H1 (cell line): ENCODE measurements at regions not wholly inside any gene's neighbourhood (a gene's known extent, or its start where the extent isn't known, plus 50 kb on each side); places are given as distances from the start of the nearest gene placed in this dataset.

ENCODE experiments used
- CTCF ChIA-PET: fragments of 300-600 bp; sonication (Branson Sonifier 250); formaldehyde crosslinking; loops from one replicate; lab custom pipeline; 2021; ENCODE audit not compliant: partially characterized antibody; lab: Charles Lee
- POLR2A ChIA-PET: fragments of 300-600 bp; sonication (Branson Sonifier 250); formaldehyde crosslinking; loops from one replicate; lab custom pipeline; 2021; ENCODE audit warnings: inconsistent platforms; ENCODE audit not compliant: partially characterized antibody; lab: Charles Lee
- DNase-seq, 2 experiments: peaks; one replicate each; pipeline versions ENCODE4 v3.0.0 to v3.0.0-alpha.2; 2010 to 2022; ENCODE audit warnings: low spot score in 2 of 2, low read depth in 1 of 2, mixed read lengths in 1 of 2
- FAIRE-seq: peaks from 2 replicates; lab custom pipeline; 2011; peaks lifted over from hg19 to GRCh38; lab: Jason Lieb, UNC
- H2AFZ ChIP-seq: 2 replicates; pipeline ENCODE4 v1.8.1; 2012; ENCODE audit warnings: low read length, inconsistent platforms
- H2AK5ac ChIP-seq: 2 replicates; pipeline ENCODE4 v1.6.1; 2013; ENCODE audit warnings: low read depth, low read length
- H2BK120ac ChIP-seq: replicated peaks from 2 replicates; pipeline ENCODE3; 2013; ENCODE audit warnings: low read depth, low read length, inconsistent platforms
- H2BK12ac ChIP-seq: 2 replicates; pipeline ENCODE4 v1.6.1; 2013; ENCODE audit warnings: low read depth, low read length
- H2BK15ac ChIP-seq: 2 replicates; pipeline ENCODE4 v1.6.1; 2013; ENCODE audit warnings: low read length
- H2BK20ac ChIP-seq: 2 replicates; pipeline ENCODE4 v1.6.1; 2013; ENCODE audit warnings: low read length
- H2BK5ac ChIP-seq: 2 replicates; pipeline ENCODE4 v1.6.1; 2013; ENCODE audit warnings: low read depth, low read length
- H3K14ac ChIP-seq: 2 replicates; pipeline ENCODE4 v1.6.1; 2013; ENCODE audit warnings: inconsistent platforms; ENCODE audit not compliant: insufficient read length
- H3K18ac ChIP-seq: 2 replicates; pipeline ENCODE4 v1.6.1; 2013; ENCODE audit warnings: low read length; ENCODE audit errors: extremely low read depth
- H3K23ac ChIP-seq: 2 replicates; pipeline ENCODE4 v1.6.1; 2013; ENCODE audit warnings: inconsistent platforms; ENCODE audit not compliant: insufficient read length
- H3K23me2 ChIP-seq: 2 replicates; pipeline ENCODE4 v1.6.1; 2013; ENCODE audit warnings: low read depth, low read length
- H3K27ac ChIP-seq: 2 replicates; pipeline ENCODE4 v1.6.1; 2011; ENCODE audit warnings: low read depth, low read length, inconsistent platforms
- H3K27me3 ChIP-seq, 4 experiments: replicated peaks in 1 of 4; 1 replicate in 1 of 4; 2 replicates in 3 of 4; pipeline versions ENCODE4 v1.6.1 to v1.8.1; 2011 to 2013; ENCODE audit warnings: low read length in 3 of 4, mild to moderate bottlenecking in 3 of 4, inconsistent platforms in 2 of 4, mixed read lengths in 2 of 4, moderate library complexity in 1 of 4; ENCODE audit not compliant: control insufficient read depth in 3 of 4, insufficient read depth in 3 of 4; ENCODE audit errors: extremely low read depth in 1 of 4
- H3K36me3 ChIP-seq, 4 experiments: 2 replicates each; pipeline versions ENCODE4 v1.6.1 to v1.8.1; 2011 to 2013; ENCODE audit warnings: mild to moderate bottlenecking in 4 of 4, low read length in 3 of 4, moderate library complexity in 2 of 4, control low read depth in 1 of 4, inconsistent platforms in 1 of 4; ENCODE audit not compliant: insufficient read depth in 4 of 4, control insufficient read depth in 2 of 4
- H3K4ac ChIP-seq: replicated peaks from 2 replicates; pipeline ENCODE3; 2013; ENCODE audit warnings: low read length, low read depth, mixed read lengths, inconsistent platforms; ENCODE audit not compliant: insufficient read length
- H3K4me1 ChIP-seq, 4 experiments: replicated peaks in 1 of 4; 1 replicate in 1 of 4; 2 replicates in 3 of 4; pipeline versions ENCODE4 v1.6.1 to v1.8.1; 2011 to 2013; ENCODE audit warnings: low read length in 3 of 4, inconsistent platforms in 2 of 4, mixed read lengths in 1 of 4; ENCODE audit not compliant: insufficient read depth in 4 of 4, control insufficient read depth in 3 of 4
- H3K4me2 ChIP-seq, 2 experiments: 2 replicates each; pipeline versions ENCODE4 v1.6.1 to v1.8.1; 2011 to 2013; ENCODE audit warnings: low read depth in 2 of 2, low read length in 2 of 2, control low read depth in 1 of 2, inconsistent platforms in 1 of 2, mild to moderate bottlenecking in 1 of 2; ENCODE audit not compliant: insufficient read depth in 1 of 2
- H3K4me3 ChIP-seq, 4 experiments: fragments of 200-600, 300-600 bp in 1 of 4; sonication (generic), shearing (Covaris generic), sonication (Bioruptor Twin) in 1 of 4; 2 replicates each; pipeline versions ENCODE4 v1.5.1 to v1.8.1; 2011 to 2016; ENCODE audit warnings: low read length in 4 of 4, low read depth in 3 of 4, control low read depth in 2 of 4, inconsistent platforms in 2 of 4, mild to moderate bottlenecking in 2 of 4, mixed read lengths in 1 of 4, moderate library complexity in 1 of 4; ENCODE audit not compliant: insufficient read depth in 2 of 4; ENCODE audit errors: extremely low read depth in 1 of 4
- H3K56ac ChIP-seq: replicated peaks from 2 replicates; pipeline ENCODE3; 2013; ENCODE audit warnings: low read depth, mild to moderate bottlenecking, mixed read lengths, low read length, inconsistent platforms; ENCODE audit not compliant: insufficient read length
- H3K79me1 ChIP-seq: 2 replicates; pipeline ENCODE4 v1.6.1; 2013; ENCODE audit warnings: low read depth, low read length, control low read depth
- H3K79me2 ChIP-seq, 2 experiments: 2 replicates each; pipeline versions ENCODE4 v1.6.1 to v1.8.1; 2012 to 2013; ENCODE audit warnings: low read length in 2 of 2, mild to moderate bottlenecking in 2 of 2, inconsistent platforms in 1 of 2; ENCODE audit not compliant: insufficient read depth in 2 of 2, control insufficient read depth in 1 of 2
- H3K9ac ChIP-seq, 4 experiments: replicated peaks in 1 of 4; 1 replicate in 1 of 4; 2 replicates in 3 of 4; pipeline versions ENCODE4 v1.6.1 to v1.8.1; 2011 to 2013; ENCODE audit warnings: low read depth in 3 of 4, low read length in 3 of 4, control low read depth in 2 of 4, mild to moderate bottlenecking in 2 of 4, moderate library complexity in 2 of 4, inconsistent platforms in 1 of 4; ENCODE audit errors: extremely low read depth in 1 of 4
- H3K9me3 ChIP-seq, 2 experiments: 2 replicates each; pipeline versions ENCODE4 v1.6.1 to v1.8.1; 2012 to 2013; ENCODE audit warnings: mild to moderate bottlenecking in 2 of 2, moderate library complexity in 2 of 2, control low read depth in 1 of 2, inconsistent platforms in 1 of 2, low read depth in 1 of 2, low read length in 1 of 2, mixed read lengths in 1 of 2; ENCODE audit not compliant: insufficient read depth in 2 of 2
- H4K20me1 ChIP-seq, 2 experiments: replicated peaks in 1 of 2; 2 replicates each; pipeline versions ENCODE3 to v1.8.1; 2011 to 2013; ENCODE audit warnings: inconsistent platforms in 2 of 2, low read length in 2 of 2, mild to moderate bottlenecking in 1 of 2; ENCODE audit not compliant: insufficient read depth in 2 of 2, control insufficient read depth in 1 of 2
- H4K5ac ChIP-seq: 2 replicates; pipeline ENCODE4 v1.6.1; 2013; ENCODE audit warnings: low read length, low read depth, mixed read lengths, inconsistent platforms; ENCODE audit not compliant: insufficient read length
- H4K8ac ChIP-seq: 2 replicates; pipeline ENCODE4 v1.8.0; 2013; ENCODE audit warnings: mild to moderate bottlenecking, moderate library complexity, low read length, inconsistent platforms; ENCODE audit not compliant: insufficient read depth; ENCODE audit errors: extremely low read depth
- H4K91ac ChIP-seq: replicated peaks from 2 replicates; pipeline ENCODE3; 2013; ENCODE audit warnings: low read length, mixed read lengths, inconsistent platforms; ENCODE audit not compliant: insufficient read length
- ATF3 ChIP-seq: IDR thresholded peaks from 2 replicates; pipeline ENCODE4 v1.6.1; 2011; ENCODE audit warnings: low read depth, mild to moderate bottlenecking, low read length; ENCODE audit not compliant: insufficient read depth
- BACH1 ChIP-seq: IDR thresholded peaks from 2 replicates; pipeline ENCODE4 v1.6.1; 2012; ENCODE audit warnings: low read length, improper control_type of control experiment
- CBX8 ChIP-seq: fragments of 300-800, 300-1000 bp; sonication (generic); IDR thresholded peaks from 2 replicates; pipeline ENCODE4 v1.7.1; 2016; ENCODE audit warnings: low read depth, low read length, borderline replicate concordance
- CREB1 ChIP-seq: IDR thresholded peaks from 2 replicates; pipeline ENCODE4 v1.6.1; 2012; ENCODE audit warnings: inconsistent platforms
- E2F6 ChIP-seq: IDR thresholded peaks from 2 replicates; pipeline ENCODE4 v1.6.1; 2012; ENCODE audit warnings: inconsistent platforms
- EGR1 ChIP-seq: IDR thresholded peaks from 2 replicates; pipeline ENCODE4 v1.6.1; 2011; ENCODE audit warnings: low read depth, low read length, borderline replicate concordance
- FOSL1 ChIP-seq: IDR thresholded peaks from 2 replicates; pipeline ENCODE4 v1.6.1; 2011; ENCODE audit warnings: mild to moderate bottlenecking, low read depth, low read length, moderate library complexity; ENCODE audit not compliant: insufficient read depth
- HDAC6 ChIP-seq: IDR thresholded peaks from one replicate; pipeline ENCODE4 v1.7.1; 2012; ENCODE audit warnings: low read depth, mild to moderate bottlenecking, inconsistent platforms, low read length, moderate library complexity
- JUN ChIP-seq: IDR thresholded peaks from 2 replicates; pipeline ENCODE4 v1.6.1; 2011; ENCODE audit warnings: low read depth, mild to moderate bottlenecking, improper control_type of control experiment, low read length
- KDM5A ChIP-seq: fragments of 200-600 bp; IDR thresholded peaks from 2 replicates; pipeline ENCODE4 v1.7.1; 2012; ENCODE audit warnings: mild to moderate bottlenecking, low read length, inconsistent platforms, mixed read lengths
- NANOG ChIP-seq: IDR thresholded peaks from 2 replicates; pipeline ENCODE4 v1.6.1; 2011; ENCODE audit warnings: low read length, low read depth, mild to moderate bottlenecking, inconsistent platforms; ENCODE audit not compliant: insufficient read depth, poor library complexity, severe bottlenecking
- POU5F1 ChIP-seq: IDR thresholded peaks from 2 replicates; pipeline ENCODE4 v1.6.1; 2011; ENCODE audit warnings: low read depth, mild to moderate bottlenecking, low read length, moderate library complexity
- RFX5 ChIP-seq: IDR thresholded peaks from 2 replicates; pipeline ENCODE4 v1.6.1; 2011; ENCODE audit warnings: low read depth, low read length, improper control_type of control experiment, borderline replicate concordance
- SIN3A ChIP-seq, 2 experiments: IDR thresholded peaks in 1 of 2; conservative IDR thresholded peaks in 1 of 2; 2 replicates each; pipeline ENCODE4 v1.6.1; 2011 to 2012; ENCODE audit warnings: low read length in 2 of 2, improper control_type of control experiment in 1 of 2, low read depth in 1 of 2, mild to moderate bottlenecking in 1 of 2
- SRF ChIP-seq: IDR thresholded peaks from 2 replicates; pipeline ENCODE4 v1.6.1; 2011; ENCODE audit warnings: mild to moderate bottlenecking, low read depth, low read length, moderate library complexity
- TAF7 ChIP-seq: optimal IDR thresholded peaks from 2 replicates; pipeline ENCODE3; 2011; ENCODE audit warnings: low read depth, mild to moderate bottlenecking, inconsistent platforms, low read length, moderate library complexity, borderline replicate concordance

DNA sequence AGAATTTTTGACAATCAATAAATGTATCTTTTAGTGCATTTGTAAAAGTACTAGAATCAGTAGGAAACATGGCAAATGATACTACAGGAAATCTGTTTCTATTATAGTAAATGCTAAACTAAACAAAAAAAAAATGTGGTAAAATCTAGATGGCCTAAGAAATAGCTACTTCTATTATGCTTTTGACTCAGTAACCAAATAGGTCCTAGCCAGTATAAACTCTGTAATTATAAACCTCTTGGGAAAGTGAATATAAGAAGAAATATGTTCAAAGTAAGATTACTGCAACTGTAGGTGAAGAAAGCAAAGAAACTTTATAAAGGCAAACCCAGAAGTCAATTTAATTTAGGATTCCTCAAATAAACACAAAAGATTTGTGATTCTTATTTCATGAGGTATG, 581.2 kb downstream of the LRFN5 start:
- H3K79me1 ChIP-seq, result no peaks in the 10 kb centered on the region
- no peaks in the 10 kb centered on the region for H4K20me1 ChIP-seq
- no peaks in the 10 kb centered on the region for H3K9me3 ChIP-seq
- no peak overlapping the region for H4K91ac ChIP-seq
- no peaks in the 10 kb centered on the region for H3K79me2 ChIP-seq
- no peak overlapping the region for H3K18ac ChIP-seq
- H3K56ac ChIP-seq, result no peak overlapping the region
- POLR2A ChIA-PET, result no interaction called here
- no peaks in the 10 kb centered on the region for H3K4me1 ChIP-seq
- no peak overlapping the region for H4K8ac ChIP-seq
- no peak overlapping the region for H3K27ac ChIP-seq
- H3K27me3 ChIP-seq, result no peaks in the 10 kb centered on the region
- no peak overlapping the region for H3K14ac ChIP-seq
- H3K4ac ChIP-seq, result no peak overlapping the region
- DNase-seq (no peak), FAIRE-seq (no peak)
- no peak overlapping the region for H2BK120ac ChIP-seq
- H2BK5ac ChIP-seq, result no peak overlapping the region
- no peak overlapping the region for H2BK12ac ChIP-seq
- H3K23ac ChIP-seq, result no peak overlapping the region
- no peak overlapping the region for H2BK15ac ChIP-seq
- no peak overlapping the region for H2AK5ac ChIP-seq
- no peak overlapping the region for H3K4me2 ChIP-seq
- no peak overlapping the region for H3K9ac ChIP-seq
- CTCF ChIA-PET, result no interaction called here
- H2AFZ ChIP-seq, result no peak overlapping the region
- no peak overlapping the region for H4K5ac ChIP-seq
- no peaks in the 10 kb centered on the region for H3K36me3 ChIP-seq
- H3K4me3 ChIP-seq, result no peak overlapping the region
- no peak overlapping the region for H2BK20ac ChIP-seq
- no peaks in the 10 kb centered on the region for H3K23me2 ChIP-seq
- TF ChIP-seq HDAC6 (no peak), RFX5 (no peak), EGR1 (no peak), ATF3 (no peak), TAF7 (no peak), NANOG (no peak), CBX8 (no peak), SIN3A (conservative IDR thresholded peaks at IDR 0.05 in 1 of 2, IDR thresholded peaks at IDR 0.05 in 1 of 2; ENCODE audit: low read depth in 1 of 2, low read length in 2 of 2) (no peak), SRF (no peak), FOSL1 (no peak), CREB1 (no peak), POU5F1 (no peak), BACH1 (no peak), KDM5A (no peak), E2F6 (no peak), JUN (no peak)
